Activated CD4-positive, alpha-beta T cell treated with anti-CD3 and anti-CD28 coated beads, Interleukin-2, amount 50 U/mL, for 1 hour (primary cell): ENCODE measurements at regions not wholly inside any gene's neighbourhood (a gene's known extent, or its start where the extent isn't known, plus 50 kb on each side); places are given as distances from the start of the nearest gene placed in this dataset.
"Not testable (repeated sequence)": the region's sequence is repeated elsewhere in the genome, so short reads cannot be mapped to it uniquely, and the experiment has no call there.

Experiments
- DNase-seq: peaks from one replicate; pipeline ENCODE4 v3.0.0-alpha.2; 2020

- no peak for DNase-seq
Measured at GRCh38 chr16:86220561-86220960, 289.8 kb upstream of the FOXF1 start.

DNA sequence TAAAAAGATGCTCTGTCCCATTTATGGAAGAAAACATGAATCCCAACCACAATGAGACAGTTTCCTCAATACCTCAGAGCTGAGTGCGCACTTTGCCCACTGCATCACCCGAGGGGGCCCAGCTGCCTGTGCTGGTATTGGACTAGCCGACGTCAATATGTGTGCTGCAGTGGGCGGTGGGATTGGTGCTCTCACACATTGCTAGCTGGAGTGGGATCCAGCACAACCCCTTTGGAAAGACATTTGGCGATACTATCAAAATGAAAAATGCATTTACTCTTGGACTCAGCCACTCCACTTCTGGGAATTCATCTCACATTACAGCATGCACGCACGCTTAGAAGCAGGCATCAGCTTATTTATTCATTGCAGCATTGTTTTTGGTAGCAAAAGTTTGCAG is 289.2 kb upstream of the FOXF1 start:
- no peak for DNase-seq

DNA sequence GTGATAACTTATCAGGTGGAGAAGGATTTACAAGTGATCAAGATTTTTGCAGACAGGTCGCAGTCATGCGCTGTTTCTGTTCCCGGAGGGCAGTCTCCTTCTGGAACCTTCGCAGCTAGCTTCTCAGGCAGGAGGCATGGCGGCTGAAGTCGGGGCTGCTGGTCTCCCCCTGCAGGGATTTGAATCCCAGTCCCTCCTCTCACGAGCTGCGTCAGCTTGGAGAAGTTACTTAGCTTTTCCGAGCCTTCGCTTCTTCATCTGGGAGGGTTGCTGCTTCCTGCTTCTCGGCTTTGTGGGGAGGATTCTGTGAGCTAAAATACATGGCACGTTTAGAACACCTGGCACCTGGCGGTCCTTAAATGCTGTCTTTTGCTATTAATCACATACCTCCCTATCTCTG is 287.8 kb upstream of the FOXF1 start:
- DNase-seq: no peak

DNA sequence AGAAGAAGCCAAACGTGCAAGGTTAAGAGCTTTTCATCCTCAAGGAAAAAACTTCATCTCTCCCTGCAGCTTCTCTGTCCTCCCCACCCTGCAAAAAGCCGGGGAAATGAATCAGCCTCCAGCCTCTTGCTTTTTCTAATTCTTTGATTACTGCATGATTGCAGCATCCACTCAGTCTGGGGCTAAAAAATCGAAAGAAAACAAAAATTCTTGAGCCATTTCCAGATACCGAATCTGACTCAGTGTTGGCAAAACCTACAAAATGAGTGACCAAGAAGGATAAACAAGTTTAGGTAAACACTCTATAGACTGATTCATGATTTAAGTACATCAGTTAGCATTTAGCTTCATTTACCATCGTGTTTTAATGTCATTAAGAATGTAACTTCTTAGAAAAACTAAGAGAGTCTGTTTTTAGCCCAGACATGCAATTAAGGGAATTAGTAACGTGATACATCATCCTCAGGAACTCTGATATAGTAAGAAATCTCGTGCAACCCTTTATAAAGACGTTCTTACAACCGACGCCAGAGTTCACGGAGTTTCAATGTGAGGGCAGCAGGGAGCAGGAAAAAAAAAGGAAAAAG is 287.3 kb upstream of the FOXF1 start:
- no peak for DNase-seq

DNA sequence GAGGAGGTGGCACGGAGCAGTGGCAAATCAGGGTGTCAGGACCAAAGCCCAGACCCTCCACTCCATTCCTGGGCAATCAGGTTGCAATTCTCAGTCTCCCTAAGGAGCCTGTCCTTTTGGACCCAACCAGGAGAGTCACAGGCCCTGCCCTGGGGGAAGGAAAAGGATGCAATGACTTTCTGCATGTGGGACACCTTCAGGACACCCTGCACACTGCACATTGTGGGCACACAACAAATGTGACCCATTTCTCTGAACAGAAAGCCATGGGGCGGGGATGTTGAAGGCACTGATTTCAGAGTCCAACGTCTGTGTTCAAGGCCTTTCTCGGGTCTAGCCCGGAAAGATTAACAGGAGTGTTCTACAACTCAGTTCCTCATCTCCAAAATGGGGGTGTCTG is 286.2 kb upstream of the FOXF1 start:
- DNase-seq: no peak

GRCh38 chr16:86224629-86225028 is 285.7 kb upstream of the FOXF1 start:
- DNase-seq: no peak

DNA sequence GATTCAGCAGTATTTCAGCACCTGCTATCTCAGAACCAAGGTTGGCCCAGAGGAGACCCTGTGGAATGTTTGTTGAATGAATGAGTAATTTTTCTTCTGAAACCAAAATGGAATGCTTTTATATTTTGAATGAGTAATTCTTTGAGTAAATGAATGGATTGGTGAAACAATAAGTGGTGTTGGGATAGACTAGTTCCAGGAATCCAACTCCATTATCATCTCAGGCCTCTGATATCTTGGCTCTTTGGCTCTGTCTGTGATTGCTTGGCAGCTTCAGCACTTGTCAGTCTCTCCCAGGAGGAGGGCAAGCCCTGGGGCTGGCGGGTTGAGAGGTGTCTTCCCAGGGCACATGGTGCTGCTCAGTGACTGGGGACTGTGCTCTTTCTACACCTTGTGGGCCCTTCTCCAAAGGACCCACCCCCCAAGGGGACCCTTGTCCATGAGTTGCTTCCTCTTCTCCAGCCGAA is 284.4 kb upstream of the FOXF1 start:
- no peak for DNase-seq

- no peak for DNase-seq
Measured at GRCh38 chr16:86227041-86227440, 283.3 kb upstream of the FOXF1 start.

DNA sequence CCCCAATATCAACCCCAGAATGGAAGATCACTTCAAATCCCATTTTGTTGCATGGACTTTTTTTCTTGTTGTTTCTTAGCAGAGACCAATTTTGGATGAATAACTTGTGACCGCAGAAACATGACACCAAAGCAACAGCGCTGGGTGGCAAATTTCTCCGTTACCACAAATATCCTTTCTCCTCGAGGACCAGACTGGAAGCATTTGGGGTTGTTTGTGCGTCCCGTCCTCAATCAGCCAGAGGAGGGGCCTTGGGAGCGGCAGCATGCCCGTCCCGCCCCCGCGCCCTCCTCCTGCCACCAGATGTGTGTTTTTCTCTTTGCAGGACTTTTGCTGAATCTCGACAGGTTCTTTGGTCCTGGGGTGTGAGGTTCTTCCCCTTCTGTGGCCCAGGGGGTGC is 282.5 kb upstream of the FOXF1 start:
- DNase-seq: no peak

- DNase-seq: no peak
Measured at GRCh38 chr16:86228713-86229112, 281.6 kb upstream of the FOXF1 start.

DNA sequence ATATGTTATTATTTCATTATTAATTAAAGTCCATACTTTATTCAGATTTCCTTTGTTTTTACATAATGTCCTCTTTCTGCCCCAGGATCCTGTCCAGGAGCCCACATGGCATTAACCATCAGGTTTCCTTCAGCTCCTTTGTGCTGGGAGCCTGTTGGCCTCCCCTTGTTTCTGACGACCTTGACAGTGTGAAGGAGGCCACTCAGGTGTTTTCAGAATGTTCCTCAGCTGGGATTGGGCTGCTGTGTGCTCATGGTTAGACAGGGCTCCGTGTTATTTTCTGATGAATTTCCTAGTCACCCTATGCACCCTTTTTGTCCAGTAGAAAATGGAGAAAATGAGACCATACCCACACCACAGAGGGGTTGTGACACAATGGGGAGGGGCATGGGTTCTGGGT is 281.0 kb upstream of the FOXF1 start:
- no peak for DNase-seq

DNA sequence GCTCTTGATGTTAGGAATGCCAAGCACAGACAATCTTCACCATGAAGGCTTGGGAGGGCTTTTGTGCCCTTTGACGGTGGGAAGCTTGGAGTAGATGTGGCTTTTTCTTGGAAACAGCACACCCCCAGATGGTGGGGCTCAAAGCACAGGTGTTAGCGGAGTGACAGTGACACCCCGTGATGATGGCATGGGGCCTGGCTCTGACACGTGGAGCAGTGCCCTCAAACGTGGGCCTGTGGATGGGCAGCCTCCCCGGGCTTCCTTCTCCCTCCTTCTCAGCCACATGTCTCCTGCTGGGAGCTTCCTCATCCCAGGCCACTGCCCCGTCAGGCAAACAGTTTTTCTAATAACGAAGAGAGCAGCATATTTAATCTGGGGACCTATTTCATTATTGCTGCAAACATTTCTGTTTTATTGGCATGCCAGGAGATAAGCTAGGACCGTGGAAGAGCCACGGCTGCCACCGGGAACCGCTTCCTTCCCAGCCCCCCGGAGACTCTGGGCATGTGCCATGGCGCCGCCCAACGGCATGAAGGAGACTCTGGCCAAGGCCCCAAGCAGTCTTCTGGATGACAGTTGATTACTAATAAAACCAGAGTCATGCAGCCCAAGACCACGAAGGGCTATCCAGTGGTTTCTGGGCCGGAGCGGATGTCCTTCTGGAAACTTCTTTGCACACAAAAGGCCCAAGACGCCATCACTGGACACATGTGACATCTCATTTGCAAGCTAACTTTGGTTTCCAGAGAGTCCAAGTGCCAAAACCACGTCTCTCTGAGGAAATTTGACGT is 280.3 kb upstream of the FOXF1 start:
- DNase-seq: no peak

DNA sequence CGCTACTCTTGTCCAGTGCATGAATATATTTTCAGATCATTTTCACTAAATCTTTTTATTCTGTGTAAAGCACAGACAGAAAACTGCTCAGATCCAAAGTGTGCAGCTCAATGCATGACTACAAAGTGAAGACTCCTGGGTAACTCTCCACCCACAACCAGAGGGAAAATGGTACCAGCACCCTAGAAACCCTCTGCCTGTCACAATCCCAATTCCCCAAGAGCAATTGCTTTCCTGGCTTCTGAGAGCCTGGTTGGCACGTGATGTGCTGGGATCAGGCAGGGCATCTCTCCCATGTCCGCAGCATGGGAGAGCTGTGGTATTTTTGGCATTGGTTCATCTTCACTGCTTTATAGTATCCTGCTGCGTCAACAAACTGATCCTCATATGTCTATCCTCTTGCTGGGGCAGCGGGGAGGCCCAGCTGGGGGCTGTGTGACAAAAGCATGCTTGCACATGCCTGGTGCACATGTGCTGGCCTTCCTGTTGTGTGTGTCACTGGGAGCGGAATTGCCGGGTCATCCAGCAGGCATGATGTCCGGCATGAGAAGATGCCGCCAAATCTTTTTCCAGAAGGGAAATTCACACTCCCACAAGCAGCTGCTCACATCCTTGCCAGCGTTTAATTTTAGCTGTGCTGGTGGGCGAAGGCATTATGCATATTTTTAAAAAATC is 278.9 kb upstream of the FOXF1 start:
- DNase-seq: no peak

GRCh38 chr16:86231996-86232350 is 278.4 kb upstream of the FOXF1 start:
- no peak for DNase-seq

DNA sequence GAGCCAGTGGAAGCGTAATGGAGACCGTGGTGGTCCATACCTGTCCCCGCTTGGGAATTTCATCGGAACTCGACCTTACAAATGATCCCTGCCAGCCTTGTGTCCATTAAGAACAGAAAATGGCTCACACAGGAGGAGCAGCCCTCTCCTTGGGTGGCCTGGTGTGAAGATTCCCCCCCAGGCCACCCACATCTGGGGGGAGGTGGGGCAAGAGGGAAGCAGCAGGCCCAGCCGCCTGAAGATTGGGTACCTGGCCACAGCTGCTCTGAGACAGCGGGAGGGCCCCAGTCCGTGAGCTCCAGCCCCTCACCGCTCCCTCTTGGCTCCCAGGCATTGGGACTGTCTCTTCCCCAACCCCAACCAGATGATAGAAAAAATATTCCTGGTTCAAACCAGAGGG is 277.8 kb upstream of the FOXF1 start:
- no peak for DNase-seq

- DNase-seq: not testable (repeated sequence)
Measured at GRCh38 chr16:86233506-86233905, 276.8 kb upstream of the FOXF1 start.

- no peak for DNase-seq
Measured at GRCh38 chr16:86239381-86239780, 270.9 kb upstream of the FOXF1 start.

GRCh38 chr16:86240716-86241363 is 269.5 kb upstream of the FOXF1 start:
- no peak for DNase-seq

GRCh38 chr16:86241681-86242080 is 268.6 kb upstream of the FOXF1 start:
- no peak for DNase-seq

GRCh38 chr16:86242244-86243122 is 267.8 kb upstream of the FOXF1 start:
- no peak for DNase-seq

- no peak for DNase-seq
Measured at GRCh38 chr16:86243123-86243473, 267.2 kb upstream of the FOXF1 start.

DNA sequence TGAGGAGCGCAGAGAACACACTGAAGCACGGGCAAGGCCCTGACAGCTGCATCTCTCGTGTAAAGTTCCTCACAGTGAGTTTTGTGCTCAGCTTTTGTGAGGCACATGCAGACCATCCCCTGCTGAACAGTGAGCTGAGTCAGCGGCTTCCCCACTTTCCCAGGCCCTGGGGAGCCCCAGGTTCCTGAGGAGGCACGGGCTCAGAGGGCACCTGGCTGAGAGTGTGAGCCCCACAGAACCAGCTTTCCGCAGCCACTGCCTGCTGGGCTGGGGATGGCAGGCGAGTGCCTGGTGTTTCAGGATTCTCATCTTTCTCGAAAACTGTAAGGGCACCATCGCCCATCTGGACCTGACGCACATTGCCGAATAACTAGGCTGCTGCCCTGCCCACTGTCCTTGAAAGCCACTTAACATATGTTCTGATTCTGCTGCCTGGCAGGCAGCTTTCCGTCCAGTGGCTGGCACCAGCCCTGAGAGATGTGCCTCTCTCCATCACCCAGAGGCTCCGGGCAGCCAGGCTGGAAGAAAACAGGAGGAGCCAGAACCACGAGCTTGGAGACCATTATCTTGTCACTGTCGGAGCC is 266.7 kb upstream of the FOXF1 start:
- no peak for DNase-seq
